ENCODE measurements at regions not wholly inside any gene's neighbourhood (a gene's known extent, or its start where the extent isn't known, plus 50 kb on each side); places are given as distances from the start of the nearest gene placed in this dataset.

- no peak overlapping the region for H3K4me3 ChIP-seq
- no peaks in the 10 kb centered on the region for H3K9me3 ChIP-seq
- no peak overlapping the region for H3K27ac ChIP-seq (replicated peaks in 1 of 4)
- intact Hi-C loops (cut with DNase I): no loop called here
- H3K27me3 ChIP-seq: no peaks in the 10 kb centered on the region
- TF ChIP-seq EP300 (IDR thresholded peaks at IDR 0.05) (no peak), CTCF (IDR thresholded peaks at IDR 0.05) (no peak), POLR2AphosphoS5 (IDR thresholded peaks at IDR 0.05) (no peak), POLR2A (IDR thresholded peaks at IDR 0.05; ENCODE audit: low read depth) (no peak)
- peaks cover 0 to 26% (median 22%) of the 10 kb centered on the region in 4 donors for H3K4me1 ChIP-seq
- WGBS: 89% methylated on average over 8 of the region's 8 CpGs
- H3K36me3 ChIP-seq: no peaks in the 10 kb centered on the region
- no peak for DNase-seq (ENCODE audit: extremely low spot score)
These were observed 73.9 kb downstream of the SLC25A47 start for GRCh38 chr14:100397005-100397404.

GRCh38 chr14:100398044-100398443 lies 74.9 kb downstream of the SLC25A47 start:
- Histone ChIP-seq H3K36me3 (no peaks in the 10 kb centered on the region), H3K27ac (replicated peaks in 1 of 4) (no peak overlapping the region), H3K27me3 (no peaks in the 10 kb centered on the region), H3K9me3 (no peaks in the 10 kb centered on the region), H3K4me3 (no peak overlapping the region), H3K4me1 (peaks cover 0 to 21% (median 18%) of the 10 kb centered on the region in 4 donors)
- DNase-seq (ENCODE audit: extremely low spot score): no peak
- 95% methylated on average over 6 of the region's 6 CpGs for WGBS
- TF ChIP-seq EP300 (IDR thresholded peaks at IDR 0.05): no peak
- no peak for TF ChIP-seq POLR2A (IDR thresholded peaks at IDR 0.05; ENCODE audit: low read depth)
- no peak for TF ChIP-seq CTCF (IDR thresholded peaks at IDR 0.05)
- TF ChIP-seq POLR2AphosphoS5 (IDR thresholded peaks at IDR 0.05): no peak
- intact Hi-C loops (cut with DNase I): no loop called here

GRCh38 chr14:100399052-100399849 lies 76.1 kb downstream of the SLC25A47 start:
- no peaks in the 10 kb centered on the region for H3K36me3 ChIP-seq
- no peak for TF ChIP-seq EP300 (IDR thresholded peaks at IDR 0.05)
- no peak for TF ChIP-seq POLR2A (IDR thresholded peaks at IDR 0.05; ENCODE audit: low read depth)
- TF ChIP-seq CTCF (IDR thresholded peaks at IDR 0.05): no peak
- no peak for TF ChIP-seq POLR2AphosphoS5 (IDR thresholded peaks at IDR 0.05)
- no peak overlapping the region for H3K4me3 ChIP-seq
- peaks cover 0 to 9% (median 7%) of the 10 kb centered on the region in 4 donors for H3K4me1 ChIP-seq
- DNase-seq (ENCODE audit: extremely low spot score): no peak
- intact Hi-C loops (cut with DNase I): no loop called here
- no peaks in the 10 kb centered on the region for H3K9me3 ChIP-seq
- no peak overlapping the region for H3K27ac ChIP-seq (replicated peaks in 1 of 4)
- WGBS: 77% methylated on average over 13 of the region's 13 CpGs
- H3K27me3 ChIP-seq: no peaks in the 10 kb centered on the region

- Histone ChIP-seq H3K27ac (replicated peaks in 1 of 4) (no peak overlapping the region), H3K9me3 (no peaks in the 10 kb centered on the region), H3K36me3 (no peaks in the 10 kb centered on the region), H3K4me3 (no peak overlapping the region), H3K27me3 (no peaks in the 10 kb centered on the region), H3K4me1 (peaks cover 0 to 8% (median 7%) of the 10 kb centered on the region in 4 donors)
- TF ChIP-seq EP300 (IDR thresholded peaks at IDR 0.05) (no peak), POLR2AphosphoS5 (IDR thresholded peaks at IDR 0.05) (no peak), POLR2A (IDR thresholded peaks at IDR 0.05; ENCODE audit: low read depth) (no peak), CTCF (IDR thresholded peaks at IDR 0.05) (no peak)
- intact Hi-C loops (cut with DNase I): no loop called here
- 95% methylated on average over 5 of the region's 5 CpGs for WGBS
- DNase-seq (ENCODE audit: extremely low spot score): no peak
These were observed 77.0 kb downstream of the SLC25A47 start for GRCh38 chr14:100400115-100400514.
